Glomerular visceral epithelial cell (primary cell): ENCODE measurements at regions not wholly inside any gene's neighbourhood (a gene's known extent, or its start where the extent isn't known, plus 50 kb on each side); places are given as distances from the start of the nearest gene placed in this dataset.
"Not testable (repeated sequence)": the region's sequence is repeated elsewhere in the genome, so short reads cannot be mapped to it uniquely, and the experiment has no call there.

Experiments
- DNase-seq: peaks from one replicate; pipeline ENCODE4 v3.0.0-alpha.2; 2016; ENCODE audit errors: extremely low spot score

DNA sequence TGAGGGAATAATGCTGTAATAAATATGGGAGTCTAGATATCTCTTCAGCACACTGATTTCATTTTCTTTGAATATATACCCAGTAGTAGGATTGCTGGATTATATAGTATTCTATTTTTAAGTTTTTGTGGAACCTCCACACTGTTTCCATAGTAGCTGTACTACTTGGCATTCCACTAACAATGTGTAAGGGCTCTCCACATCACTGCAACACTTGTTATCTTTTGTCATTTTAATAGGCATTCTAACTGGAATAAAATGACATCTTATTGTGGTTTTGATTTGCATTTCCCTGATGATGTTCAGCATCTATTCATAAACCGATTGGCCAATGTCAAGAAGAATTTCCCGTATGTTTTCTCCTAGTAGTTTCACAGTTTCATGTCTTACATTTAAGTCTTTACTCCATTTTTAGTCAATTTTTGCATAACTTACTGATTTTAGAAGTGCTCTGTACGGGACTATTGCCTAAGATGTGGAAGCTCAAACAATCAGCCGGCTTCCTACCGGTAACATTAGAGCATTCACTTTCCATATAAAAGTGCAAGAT is 1078.8 kb downstream of the TAF11L14 start:
- no peak for DNase-seq

DNA sequence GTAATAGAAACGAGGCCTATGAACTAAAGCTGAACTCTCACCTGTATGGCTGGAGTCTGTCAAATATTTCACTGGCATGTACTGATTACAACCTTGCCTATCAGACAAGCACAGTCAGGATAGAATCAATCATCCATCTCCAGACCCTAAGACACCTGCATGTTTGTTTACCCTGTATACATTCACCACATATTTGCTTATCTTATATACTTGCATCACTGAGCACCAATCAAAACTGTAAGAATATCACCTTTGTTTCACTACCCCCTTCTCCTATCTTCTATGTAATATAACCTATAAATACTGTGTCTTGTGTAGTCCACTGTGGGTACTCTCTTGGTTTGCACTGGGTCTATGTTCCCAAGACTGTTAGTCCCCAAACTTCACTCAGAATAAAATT is 1085.7 kb downstream of the TAF11L14 start:
- no peak for DNase-seq

DNA sequence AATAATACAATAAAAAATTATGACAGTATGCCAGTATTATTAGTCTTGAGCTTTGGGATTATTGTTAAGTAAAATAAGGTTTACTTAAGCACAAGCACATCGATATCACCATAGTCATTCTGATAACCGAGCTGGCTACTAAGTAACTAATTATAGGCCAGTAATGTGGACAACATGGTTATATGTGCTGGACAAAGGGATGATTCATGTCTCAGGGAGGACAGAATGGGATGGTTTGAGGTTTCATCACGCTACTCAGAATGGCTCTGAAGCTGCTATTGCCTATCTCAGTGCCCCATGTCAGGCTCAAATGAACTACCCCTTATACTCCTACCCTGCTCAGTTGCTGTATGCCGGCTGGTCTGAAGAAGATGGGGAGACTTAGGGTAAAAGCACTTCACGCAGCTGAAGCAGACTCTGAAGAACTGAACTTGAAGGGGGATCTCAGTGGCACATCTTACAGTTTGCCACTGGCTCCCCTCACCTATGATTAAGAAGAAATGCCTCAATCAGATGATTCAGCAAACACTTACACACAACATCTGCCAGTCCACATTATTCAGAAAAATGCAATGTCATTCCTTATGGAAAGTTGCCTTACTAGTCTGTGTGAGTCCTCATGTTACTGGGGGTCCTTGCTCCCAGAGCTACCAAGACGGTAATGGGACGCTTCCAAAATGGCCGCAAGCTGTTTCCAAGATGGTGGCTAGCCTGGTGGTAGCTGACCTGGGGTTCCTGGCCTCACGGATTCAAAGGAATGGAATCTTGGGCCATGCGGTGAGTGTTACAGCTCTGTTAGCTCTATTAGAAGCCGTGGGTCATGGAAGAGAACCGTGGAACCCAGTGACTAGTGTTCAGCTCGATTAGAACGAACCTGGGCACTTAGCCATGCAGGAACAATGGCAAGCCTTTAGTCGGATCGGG is 1098.6 kb downstream of the TAF11L14 start:
- DNase-seq, result peak; percentile 28

DNA sequence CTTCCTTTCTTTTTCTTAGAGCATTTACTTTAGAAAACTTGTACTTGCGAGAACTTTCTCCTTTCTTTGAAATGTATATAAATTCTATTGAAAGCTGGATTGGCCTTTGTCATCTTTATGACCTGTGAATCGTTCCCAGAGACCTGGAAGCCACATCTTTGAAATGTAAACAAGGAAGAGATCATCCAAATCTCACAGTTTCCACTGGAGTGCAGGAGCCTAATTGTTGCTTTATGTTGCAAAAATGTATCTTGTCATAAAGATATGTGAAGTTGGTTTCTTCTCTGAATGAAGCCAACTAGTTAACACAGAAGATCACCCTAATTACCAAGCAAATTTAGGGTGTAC is 1101.8 kb downstream of the TAF11L14 start:
- DNase-seq, result no peak

DNA sequence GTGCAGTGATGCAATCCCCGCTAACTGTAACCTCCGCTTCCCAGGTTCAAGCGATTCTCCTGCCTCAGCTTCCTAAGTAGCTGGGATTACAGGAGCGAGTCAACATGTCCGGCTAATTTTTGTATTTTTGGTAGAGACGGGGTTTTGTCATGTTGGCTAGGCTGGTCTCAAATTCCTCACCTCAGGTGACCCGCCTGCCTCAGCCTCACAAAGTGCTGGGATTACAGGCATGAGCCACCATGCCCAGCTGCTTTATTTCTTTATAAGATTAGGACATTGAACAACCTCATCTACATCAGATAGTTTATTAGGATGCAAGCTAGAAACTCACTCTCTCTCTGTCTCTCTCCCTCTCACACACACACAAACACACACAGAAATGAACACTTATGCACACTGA is 1102.5 kb downstream of the TAF11L14 start:
- not testable (repeated sequence) for DNase-seq

DNA sequence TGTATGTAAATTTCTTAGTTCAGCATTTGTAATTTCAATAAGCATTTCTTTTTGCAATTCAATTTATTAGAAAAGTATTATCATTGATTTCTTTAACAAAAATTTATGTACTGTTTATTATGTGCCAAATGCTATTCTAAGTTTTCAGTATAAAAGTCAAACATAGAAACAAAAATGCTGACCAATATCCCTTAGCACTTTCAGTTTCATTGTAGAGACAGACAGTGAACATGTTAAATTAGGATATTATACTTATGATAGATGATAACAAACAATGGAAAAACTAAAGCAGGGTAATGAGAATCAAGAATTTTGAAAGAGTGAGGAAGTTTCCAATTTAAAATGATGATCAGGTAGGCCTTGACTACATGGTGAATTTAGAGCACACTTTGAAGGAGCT is 1106.0 kb downstream of the TAF11L14 start:
- no peak for DNase-seq

DNA sequence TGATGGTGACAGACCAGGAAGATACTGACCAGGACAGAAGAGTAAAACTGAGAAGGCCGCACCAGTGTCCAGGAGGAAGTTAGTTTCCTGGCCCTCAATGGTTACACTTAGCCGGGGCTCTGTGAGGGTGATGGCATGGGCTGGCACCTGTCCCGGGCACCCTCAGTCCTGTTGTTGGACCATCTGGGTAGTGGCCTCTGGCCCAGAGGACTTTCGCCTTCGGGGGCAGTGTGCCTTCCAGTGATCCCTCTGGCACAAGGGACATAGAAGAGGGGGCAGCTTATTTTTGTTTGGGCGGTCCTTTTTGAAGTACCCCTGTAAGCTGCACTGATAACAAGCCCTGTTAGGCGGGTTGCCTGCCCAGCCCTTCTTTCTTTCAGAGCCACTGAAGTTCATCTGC is 1108.6 kb downstream of the TAF11L14 start:
- no peak for DNase-seq

DNA sequence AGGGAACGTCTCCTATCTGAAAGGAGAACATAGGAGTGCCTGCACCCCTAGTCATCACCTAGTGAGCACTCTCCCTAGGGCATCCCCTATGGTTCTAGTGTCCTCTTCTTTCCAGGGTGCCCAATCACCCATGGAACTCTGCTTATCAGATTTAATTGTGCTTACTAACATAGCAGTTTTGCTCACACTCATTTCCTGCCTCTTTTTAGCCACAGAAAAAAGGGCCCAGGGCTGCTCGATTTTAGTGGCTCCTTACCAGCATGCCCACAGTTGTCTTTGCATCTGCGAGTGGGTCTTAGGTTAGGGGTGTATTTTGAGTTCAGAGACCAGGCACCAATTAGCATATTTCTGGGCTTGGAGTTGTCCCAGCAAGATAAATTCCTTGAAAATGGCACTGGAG is 1110.2 kb downstream of the TAF11L14 start:
- no peak for DNase-seq

DNA sequence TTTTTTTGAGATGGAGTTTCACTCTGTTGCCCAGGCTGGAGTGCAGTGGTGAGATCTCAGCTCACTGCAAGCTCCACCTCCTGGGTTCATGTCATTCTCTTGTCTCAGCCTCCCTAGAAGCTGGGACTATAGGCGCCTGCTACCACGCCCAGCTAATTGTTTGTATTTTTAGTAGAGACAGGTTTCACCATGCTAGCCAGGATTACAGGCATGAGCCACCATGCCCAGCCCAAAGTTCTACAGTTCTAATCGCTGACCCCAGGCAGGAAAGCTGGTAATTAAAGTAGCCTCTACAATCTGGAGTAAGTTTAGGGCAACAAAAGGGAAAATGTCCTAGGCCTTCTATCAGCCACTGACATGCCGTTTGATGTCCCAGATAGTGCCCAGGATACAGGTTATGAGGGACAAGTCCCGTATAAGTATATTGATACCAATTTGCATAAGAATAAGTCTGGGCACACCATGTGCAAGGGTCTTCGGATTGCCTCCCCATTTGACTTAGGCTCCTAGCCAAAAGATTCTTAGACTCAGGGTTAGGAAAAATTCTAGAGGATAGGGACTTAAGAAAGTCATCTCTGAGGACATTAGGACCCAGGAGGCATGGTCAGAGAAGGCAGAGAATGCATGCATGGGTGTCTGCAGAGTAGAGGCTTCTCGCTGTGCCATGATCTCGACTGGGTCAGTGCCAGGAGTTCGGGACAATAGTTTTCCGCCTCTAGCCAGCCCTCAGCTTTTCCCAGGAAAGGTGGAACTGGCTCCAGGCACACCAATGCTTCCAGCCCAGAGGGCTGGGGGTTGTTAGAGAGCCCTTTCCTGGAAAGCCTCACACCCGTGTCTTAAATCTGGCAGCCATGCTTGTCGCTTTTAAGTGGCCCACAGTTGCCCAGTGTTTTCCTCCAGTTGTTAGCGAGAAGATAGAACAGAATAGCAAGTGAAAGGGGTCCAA is 1111.1 kb downstream of the TAF11L14 start:
- DNase-seq, result no peak

DNA sequence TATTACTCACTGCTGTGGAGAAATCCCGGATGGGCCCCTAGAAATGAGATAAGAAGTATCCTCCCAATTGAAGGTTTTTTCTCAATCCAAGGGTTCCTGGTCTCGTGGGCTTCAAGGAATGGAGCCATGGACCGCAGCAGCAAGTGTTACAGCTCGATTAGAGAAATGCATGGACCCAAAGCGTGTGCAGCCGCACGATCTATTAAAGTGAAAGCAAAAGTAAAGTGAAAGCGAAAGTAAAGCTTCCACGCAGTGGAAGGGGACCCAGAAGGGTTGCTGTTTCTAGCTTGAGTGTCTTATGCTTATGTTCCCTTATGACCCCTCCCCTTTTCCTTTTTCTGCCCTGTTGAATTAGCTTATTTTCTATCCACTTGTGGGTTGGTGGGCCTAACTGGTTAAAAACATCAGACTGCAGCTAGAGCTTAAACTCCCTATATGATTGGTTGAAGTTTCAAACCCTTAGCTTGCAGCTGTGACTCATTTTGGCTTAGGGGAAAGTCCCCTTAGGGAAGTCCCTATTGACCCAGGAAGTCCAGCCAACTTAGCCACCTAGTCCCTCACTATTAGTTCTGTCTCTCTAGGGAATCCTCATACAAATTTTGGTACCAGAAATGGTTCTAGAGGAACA is 1111.8 kb downstream of the TAF11L14 start:
- peak; percentile 14 for DNase-seq

DNA sequence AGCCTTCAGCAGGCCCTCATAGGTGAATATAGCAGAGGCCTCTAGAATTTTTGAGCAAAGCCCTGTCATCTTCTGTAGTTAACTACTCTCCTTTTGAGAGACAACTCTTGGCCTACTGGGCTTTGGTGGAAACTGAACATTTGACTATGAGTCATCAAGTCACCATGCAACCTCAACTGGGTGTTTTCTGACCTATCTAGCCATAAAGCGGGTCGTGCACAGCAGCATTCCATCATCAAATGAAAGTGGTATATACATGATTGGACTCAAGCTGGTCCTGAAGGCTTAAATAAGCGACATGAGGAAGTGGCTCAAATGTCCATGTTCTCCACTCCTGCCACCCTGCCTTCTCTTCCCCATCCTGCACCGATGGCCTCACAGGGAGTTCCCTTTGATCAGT is 1115.5 kb downstream of the TAF11L14 start:
- no peak for DNase-seq

DNA sequence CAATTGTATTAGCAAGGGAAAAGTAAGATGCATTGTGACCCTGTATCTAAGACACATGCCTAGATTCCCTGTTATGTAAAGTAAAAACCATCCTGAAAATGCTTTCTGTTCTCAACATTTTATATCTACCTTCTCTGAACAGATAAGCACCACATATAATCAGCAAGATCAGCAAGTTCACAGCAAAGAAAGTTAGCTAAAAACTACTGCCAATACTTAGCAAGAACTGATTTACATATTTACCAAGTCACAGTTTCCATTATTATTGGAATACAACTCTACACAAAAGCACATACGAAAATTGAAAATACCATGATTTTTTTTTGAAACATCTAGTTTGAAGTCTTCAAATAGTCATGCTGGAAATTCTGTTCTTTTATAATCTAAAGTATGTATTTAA is 1118.1 kb downstream of the TAF11L14 start:
- no peak for DNase-seq

DNA sequence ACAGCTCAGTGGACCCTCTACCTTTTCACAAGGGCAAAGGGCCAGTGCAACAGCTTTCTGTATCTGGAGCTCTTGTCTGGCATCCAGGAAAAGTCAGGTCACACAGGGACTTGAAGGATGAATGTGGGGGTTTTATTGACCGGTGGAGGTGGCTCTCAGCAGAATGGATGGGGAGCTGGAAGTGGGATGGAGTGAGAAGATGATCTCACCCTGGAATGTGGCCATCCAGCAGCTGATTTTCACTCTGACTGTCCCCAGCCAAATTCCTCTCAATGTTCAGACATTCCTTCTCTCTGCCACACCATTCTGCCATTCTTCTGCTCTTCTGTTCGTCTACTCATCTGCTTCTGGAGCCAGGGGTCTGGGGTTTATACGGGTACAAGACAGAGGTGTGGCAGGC is 1119.9 kb downstream of the TAF11L14 start:
- peak; percentile 3 for DNase-seq

DNA sequence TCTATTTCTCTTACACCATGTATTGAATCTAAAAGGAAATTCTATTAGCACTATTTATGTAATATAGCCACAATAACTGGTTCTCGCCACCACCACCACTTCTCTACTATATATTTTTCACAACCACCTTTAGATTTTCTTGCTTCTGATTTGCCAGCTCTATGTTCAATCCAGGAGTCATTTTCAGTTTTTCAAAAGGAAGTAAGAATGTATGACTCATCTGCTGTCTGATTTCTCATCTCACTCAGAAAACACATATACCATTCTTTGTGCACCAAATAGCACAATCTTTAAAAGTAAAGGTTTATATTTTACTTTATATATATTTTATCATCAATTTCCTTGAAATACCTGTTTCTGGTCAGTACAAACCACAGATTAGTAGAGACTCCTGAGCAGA is 1127.5 kb downstream of the TAF11L14 start:
- peak; percentile 9 for DNase-seq

DNA sequence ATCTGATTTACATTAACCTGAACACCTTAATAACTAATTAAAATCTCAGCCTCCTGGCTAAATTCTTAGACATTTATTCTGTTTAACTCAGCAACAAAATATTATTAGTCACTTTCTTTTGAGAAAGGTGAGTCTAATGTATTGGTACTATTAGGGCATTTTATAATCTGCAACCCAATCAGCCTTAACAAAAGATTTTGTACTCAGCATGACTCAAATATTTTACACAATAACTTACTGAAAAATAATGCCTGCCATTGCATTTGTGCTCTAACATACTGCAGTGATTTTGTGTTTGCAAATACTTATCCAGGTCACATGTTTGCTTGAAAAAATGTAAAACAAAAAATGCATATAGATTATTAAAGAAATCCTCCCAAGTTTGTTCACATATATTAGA is 1129.9 kb downstream of the TAF11L14 start:
- DNase-seq, result no peak

DNA sequence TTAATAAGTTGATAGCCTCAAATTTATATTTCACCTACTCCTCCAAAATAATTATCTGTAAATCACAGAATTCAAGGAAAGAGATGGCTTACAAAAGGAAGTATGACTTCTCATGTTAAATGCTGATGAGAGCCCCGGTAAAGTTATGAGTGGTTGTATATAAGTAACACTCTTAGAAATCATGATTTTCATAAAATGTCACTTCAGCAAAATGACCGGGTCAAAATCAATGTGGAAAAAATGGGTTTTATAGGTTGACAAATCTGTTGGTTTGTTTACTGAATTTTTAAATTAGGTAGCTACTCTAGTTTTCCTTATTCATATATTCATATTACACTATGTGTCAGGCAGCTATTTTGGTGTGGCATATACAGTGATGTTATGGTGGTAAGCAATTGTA is 1131.0 kb downstream of the TAF11L14 start:
- no peak for DNase-seq

DNA sequence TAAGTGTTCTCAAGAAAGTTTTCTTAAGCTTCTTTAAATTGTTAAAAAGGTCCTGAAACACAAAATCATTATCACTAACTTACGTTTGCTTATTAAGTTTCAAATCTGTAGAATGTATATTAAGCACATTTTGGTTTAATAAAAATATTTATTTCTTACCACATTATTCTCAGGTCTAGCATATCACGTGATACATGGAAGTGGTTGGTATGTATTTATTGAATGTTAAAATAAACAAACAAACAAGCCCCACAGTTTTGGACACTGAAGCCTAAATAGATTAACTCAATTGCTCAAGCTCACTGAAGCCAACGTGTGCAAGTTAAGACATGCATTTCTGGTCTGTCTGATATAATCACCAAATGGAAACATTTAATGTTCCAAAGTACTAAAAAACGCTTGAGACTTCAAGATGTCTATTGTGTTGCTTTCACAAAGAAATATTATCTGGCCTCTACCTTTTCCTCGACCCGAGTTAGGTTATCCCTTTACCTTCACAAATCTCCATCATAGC is 1136.9 kb downstream of the TAF11L14 start:
- no peak for DNase-seq

DNA sequence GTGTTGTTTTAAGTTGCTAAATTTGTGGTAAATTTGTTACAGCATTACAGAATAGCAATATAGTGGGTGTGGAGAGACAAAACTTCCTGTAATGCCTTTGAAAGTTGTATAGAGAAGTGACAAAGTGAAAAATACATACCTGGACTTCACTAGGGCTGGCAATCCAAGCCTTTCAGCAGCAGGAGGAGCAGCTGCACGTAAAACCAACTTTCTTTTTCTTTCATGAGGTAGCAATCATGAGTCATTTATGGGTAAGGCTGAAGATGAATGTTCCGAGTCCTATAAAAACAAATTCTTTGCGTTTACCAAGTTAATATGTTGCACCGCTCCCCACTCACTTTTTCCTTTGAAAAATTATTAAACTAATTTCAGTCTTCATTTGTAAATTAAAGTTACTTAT is 1138.2 kb downstream of the TAF11L14 start:
- DNase-seq, result peak; percentile 70

DNA sequence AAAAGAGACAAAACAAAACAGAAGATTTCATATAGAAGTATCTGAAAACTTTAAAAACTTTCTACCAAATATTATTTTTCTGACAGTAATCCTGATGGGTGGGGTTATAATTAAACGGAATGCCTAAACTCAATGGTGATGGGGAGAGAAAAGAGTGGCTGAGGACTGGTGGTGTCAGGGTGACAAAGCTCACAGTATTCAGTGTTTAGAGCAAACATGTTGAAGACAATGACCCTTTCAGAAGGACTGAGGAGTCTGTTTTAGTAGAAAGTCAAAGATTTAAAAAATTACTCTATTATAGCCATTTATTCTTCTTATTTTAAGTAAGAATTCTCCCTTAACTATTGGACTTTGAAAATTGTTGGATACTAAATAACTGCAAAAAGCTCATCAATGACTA is 1144.0 kb downstream of the TAF11L14 start:
- DNase-seq, result no peak

DNA sequence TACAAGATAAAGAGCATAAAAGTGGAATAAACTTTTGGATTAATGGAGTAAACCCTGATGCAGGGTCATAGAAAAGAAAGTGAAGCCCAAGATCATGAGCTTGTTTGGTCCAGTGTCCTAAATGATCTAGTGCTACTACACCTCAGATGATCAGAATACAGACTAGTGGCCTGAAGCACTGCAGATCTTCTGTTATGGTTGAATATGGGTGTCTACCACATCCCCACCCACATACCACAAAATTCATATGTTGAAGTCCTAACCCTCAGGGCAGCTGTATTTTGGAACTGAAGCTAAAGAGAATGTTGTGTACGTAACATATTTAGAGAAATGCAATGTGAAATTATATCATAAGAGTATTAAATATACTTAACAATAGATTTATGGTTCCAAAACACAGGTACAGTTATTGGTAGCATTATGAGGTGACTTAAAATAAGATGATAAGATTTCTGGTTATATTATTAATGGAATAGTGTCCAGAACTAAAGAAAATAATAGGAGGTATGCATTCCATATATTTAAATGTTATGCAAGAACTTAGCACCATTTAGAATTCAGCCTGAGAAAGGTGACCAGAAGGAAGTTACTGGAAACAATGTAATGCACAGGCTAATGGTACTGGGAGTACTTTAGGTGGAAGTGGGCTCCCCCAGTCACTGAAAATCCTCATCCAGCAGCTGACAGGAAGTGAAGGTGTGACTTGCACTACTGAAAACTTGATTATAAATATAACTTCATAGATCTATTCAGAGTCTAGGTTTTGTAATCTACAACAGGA is 1155.1 kb downstream of the TAF11L14 start:
- no peak for DNase-seq

DNA sequence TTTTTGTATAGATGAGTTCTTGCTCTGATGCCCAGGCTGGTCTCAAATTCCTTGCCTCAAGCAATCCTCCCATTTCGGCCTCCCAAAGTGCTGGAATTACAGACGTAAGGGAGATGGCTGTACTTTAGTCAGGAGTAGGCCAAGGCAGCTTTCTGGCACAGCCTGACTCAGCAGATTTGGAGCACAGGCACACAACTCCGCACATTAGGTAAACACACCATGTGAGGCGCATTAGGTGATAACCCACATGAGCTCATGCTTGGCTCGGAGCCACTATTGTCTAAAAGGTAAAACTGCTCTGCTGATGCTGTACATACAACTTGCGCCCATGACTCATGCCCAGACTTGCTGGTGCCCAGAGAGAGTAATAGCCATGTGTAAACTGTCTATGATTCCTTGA is 1157.9 kb downstream of the TAF11L14 start:
- DNase-seq, result peak; percentile 46
